Superior temporal gyrus (tissue), 1 donor: ENCODE measurements at regions not wholly inside any gene's neighbourhood (a gene's known extent, or its start where the extent isn't known, plus 50 kb on each side); places are given as distances from the start of the nearest gene placed in this dataset.
"Not testable (repeated sequence)": the region's sequence is repeated elsewhere in the genome, so short reads cannot be mapped to it uniquely, and the experiment has no call there.

Source experiments
- DNase-seq: peaks from one replicate; pipeline ENCODE4 v3.0.0-alpha.2; 2016; ENCODE audit errors: extremely low spot score

DNA sequence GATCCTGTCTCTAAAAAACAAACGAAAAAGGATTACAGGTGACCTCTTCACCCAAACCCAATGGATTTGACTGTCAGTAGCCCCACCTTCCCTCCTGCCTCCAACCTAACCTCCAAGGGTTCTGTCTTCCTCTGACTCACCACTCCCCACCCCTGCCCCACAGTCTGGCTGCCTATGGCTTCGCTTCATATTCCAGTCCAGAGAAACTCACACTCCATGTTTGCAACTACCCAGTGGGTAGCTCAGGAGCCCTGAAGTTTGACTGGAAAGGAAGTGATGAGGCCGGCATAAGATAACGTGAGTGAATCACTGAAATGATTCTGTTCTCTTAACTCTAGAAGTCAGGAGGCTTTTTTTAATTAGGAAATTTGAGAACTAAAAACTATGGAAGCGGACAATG, 303.9 kb downstream of the FOXO1 start:
- DNase-seq = no peak

DNA sequence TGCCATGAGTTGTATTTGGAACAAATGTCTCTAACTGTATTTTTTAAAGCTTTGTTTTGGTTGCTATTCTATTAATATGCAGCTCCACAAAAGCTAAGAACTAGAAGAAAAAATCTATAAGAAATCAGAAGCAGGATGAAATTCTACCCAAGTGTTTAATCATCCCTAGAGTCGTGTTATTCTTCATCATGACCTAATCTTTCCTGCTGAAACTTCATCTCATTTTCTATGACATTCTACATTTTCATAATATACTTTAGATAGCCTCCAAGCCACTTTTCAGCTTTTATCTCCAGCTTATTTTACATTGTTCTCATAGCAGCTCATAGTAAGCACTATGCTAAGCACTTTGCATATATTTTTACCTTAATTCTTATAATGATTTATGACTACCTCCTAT, 302.8 kb downstream of the FOXO1 start:
- DNase-seq = no peak

- no peak for DNase-seq
Observed at GRCh38 chr13:40366119-40366518, 300.3 kb downstream of the FOXO1 start.

GRCh38 chr13:40368127-40368891, 298.1 kb downstream of the FOXO1 start:
- no peak for DNase-seq

DNA sequence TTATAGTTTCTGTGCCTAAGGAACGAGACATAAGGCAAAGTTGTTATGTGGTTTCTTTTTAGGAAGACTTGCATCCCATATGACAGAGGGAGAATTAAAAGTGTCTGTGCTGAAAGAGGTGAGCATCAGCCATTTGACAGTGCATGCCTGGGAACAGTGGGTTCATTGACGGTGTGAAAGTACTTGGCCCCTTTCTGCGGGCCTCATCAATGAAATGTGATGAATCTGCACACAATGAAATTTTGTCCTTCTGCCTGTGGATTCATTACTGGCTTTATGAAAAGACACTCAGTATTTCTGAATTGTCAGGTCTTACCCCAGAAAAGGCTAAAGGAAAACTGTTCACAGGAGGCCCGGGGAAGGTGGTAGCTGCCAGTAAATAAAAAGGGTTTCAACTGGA, 295.8 kb downstream of the FOXO1 start:
- DNase-seq = no peak

DNA sequence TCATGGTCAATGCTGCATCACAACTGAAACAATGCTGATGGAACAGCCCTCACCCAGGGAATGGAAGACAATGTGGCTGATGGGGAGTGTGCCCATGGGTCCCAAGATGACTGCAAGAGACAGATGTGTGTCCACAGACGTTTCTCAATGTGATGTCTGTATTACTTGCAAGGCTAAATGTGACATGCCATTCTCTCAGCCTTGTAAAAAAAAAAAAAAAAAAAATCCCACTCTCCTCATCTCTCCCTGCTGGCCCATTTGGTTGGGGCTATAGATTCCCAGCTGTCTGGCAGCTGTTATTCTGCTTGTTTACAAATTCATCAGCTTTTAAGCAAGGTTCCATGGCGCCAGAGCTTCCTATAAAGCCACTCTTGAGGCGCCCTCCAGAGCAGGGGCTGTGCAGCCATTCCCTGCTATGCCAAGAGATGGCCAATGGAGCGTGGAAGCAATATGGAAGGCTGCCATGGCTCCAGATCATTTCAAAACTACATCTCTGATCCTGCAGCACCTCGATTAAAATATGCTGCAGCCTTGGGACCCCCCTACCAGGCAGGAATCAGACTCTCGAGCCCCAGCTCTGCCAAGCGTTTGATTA, 294.8 kb downstream of the FOXO1 start:
- DNase-seq = no peak

- DNase-seq = not testable (repeated sequence)
Observed at GRCh38 chr13:40373608-40374007, 292.8 kb downstream of the FOXO1 start.

GRCh38 chr13:40375489-40376171, 290.8 kb downstream of the FOXO1 start:
- no peak for DNase-seq

GRCh38 chr13:40376296-40376849, 290.1 kb downstream of the FOXO1 start:
- no peak for DNase-seq

- DNase-seq = no peak
Observed at GRCh38 chr13:40376867-40377535, 289.4 kb downstream of the FOXO1 start.

GRCh38 chr13:40377783-40378182, 288.7 kb downstream of the FOXO1 start:
- DNase-seq = no peak

GRCh38 chr13:40379196-40379595, 287.2 kb downstream of the FOXO1 start:
- no peak for DNase-seq

GRCh38 chr13:40379794-40380578, 286.5 kb downstream of the FOXO1 start:
- no peak for DNase-seq

DNA sequence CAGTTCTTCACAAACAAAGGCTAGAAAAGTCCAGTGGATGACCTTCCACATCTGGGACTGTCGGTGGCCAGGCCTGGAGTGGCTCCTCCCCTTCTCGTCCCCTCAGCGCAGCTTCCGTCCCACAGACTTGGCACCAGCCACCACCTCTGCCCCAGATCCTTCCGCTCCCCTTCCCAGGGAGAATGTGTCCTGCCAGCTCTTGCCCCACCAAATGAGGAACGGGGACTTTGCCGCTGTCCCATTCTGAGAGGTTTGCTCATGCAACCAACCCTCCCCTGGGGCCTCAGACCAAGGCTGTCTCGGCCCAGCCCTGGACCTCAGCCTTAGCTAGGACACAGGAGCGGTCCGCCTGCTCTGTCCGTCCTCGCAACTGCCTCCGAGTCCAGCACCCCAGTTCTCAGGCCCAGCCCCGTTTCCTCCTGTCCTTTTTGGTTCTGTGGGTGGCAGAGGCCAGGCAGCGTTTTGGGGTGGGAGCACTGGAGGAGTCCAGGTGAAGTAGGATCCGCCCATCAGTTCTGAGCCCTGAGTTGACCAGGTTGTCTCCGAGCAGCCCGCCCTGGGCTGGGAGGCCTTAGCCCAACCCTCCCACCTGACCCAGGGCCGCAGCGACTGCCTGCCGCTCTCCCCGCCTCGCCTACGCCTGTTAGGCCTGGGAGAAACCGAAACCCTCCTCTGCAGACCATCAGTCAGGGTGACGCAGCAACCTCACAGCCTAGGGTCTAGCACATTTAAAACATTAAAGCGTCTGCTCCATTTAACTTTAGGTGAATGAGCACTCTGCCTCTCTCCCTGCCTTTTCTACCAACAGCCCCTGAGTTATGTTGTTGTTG, 284.3 kb downstream of the FOXO1 start:
- no peak for DNase-seq

- no peak for DNase-seq
Observed at GRCh38 chr13:40383132-40383531, 283.3 kb downstream of the FOXO1 start.

GRCh38 chr13:40383885-40384284, 282.6 kb downstream of the FOXO1 start:
- DNase-seq = no peak

GRCh38 chr13:40384976-40385857, 281.2 kb downstream of the FOXO1 start:
- no peak for DNase-seq

DNA sequence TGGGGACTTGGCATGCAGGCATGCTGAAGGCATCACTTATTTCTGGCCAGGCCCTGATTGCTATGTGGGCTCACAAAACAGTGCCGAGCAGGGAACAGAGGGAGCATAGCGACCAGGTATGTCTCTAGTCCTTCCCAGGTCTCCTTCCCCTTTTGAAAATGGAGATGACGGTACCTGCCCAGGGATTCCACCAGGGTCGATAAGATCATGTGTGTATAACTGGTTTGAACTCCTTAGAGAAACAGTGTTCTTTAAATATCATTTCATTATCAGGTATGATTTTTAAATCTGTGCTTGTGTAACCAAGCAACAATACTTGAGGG, 280.6 kb downstream of the FOXO1 start:
- no peak for DNase-seq

GRCh38 chr13:40386586-40386985, 279.9 kb downstream of the FOXO1 start:
- DNase-seq = no peak

DNA sequence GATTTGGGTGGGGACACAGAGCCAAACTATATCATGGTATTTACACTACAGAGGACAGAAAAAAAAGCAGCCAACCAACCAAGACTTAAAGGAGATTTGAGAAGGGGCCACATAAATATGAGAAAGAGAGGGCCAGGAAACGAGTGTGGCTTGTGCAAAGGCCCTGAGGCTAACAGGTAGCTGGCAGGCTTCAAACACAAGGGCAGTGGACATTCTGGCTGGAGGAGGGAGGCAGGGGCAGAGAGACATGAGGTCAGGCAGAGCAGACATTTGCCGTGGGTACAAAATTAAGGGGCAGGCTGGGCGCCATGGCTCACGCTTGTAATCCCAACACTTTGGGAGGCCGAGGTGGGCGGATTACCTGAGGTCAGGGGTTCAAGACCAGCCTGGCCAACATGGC, 278.7 kb downstream of the FOXO1 start:
- no peak for DNase-seq
